Activated T-cell treated with anti-CD3 and anti-CD28 coated beads, Interleukin-2, amount 50 U/mL, for 4 hours (primary cell): ENCODE measurements at regions not wholly inside any gene's neighbourhood (a gene's known extent, or its start where the extent isn't known, plus 50 kb on each side); places are given as distances from the start of the nearest gene placed in this dataset.
A peak's percentile ranks its signal among the peaks of the same experiment; 100 is the strongest.

Source experiments
- ATAC-seq, 2 donors: fragments of 200-7000 bp; cut with Tn5 transposase; one replicate each; pipeline ENCODE4 v1.10.0; 2021
- DNase-seq: peaks from one replicate; pipeline ENCODE4 v3.0.0-alpha.2; 2020
- H3K27me3 Mint-ChIP-seq: one replicate; pipeline ENCODE4 v1.8.0; 2021; ENCODE audit warnings: low read depth, mixed read lengths
- H3K36me3 Mint-ChIP-seq: one replicate; pipeline ENCODE4 v1.8.0; 2022; ENCODE audit warnings: mixed read lengths; ENCODE audit not compliant: insufficient read depth
- H3K4me1 Mint-ChIP-seq: one replicate; pipeline ENCODE4 v1.8.0; 2021; ENCODE audit warnings: low read depth, mixed read lengths
- H3K4me3 Mint-ChIP-seq: one replicate; pipeline ENCODE4 v1.8.0; 2021; ENCODE audit warnings: mild to moderate bottlenecking, moderate library complexity, mixed read lengths
- H3K9me3 Mint-ChIP-seq: one replicate; pipeline ENCODE4 v1.8.0; 2021; ENCODE audit warnings: mixed read lengths

DNA sequence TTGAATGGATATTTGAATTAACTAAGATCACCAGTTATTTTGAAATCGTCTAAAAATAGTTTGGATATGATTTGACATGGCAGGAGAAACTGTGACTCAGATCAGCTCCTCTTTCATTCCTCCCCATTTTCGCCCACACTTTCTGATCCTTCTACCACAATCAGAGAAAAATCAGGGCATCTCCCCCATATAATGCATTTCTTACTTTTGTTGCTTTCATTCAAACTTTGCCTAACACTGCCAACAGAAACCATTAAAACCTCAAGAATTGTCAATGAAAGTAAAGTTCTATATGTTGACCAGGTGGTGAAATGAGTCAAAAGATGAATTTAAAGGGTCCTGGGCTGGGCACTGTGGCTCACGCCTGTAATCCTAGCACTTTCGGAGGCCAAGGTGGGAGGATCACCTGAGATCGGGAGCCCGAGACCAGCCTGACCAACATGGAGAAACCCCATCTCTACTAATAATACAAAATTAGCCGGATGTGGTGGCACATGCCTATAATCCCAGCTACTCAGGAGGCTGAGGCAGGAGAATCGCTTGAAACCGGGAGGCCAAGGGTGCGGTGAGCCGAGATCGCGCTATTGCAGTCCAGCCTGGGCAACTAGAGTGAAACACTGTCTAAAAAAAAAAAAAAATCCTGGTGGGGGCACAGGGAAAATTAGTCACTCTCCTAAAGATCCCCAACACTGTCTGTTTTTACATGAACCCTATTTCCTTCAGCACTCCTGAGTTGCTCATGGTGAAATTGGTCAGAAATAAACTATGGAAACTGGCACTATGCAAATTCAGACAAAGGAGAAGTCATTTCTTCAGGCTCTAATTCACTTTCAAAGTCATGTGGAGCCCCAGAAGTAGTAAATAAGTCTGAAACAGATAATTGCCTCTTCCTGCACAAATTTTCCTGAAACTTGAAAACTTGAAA lies 122.8 kb upstream of the NOCT start:
- Mint-ChIP-seq H3K27me3 (peaks cover 5% of the 10 kb centered on the region), H3K4me1 (no peaks in the 10 kb centered on the region), H3K9me3 (no peaks in the 10 kb centered on the region), H3K4me3 (no peak overlapping the region), H3K36me3 (no peaks in the 10 kb centered on the region)
- ATAC-seq (no peak), DNase-seq (no peak)

DNA sequence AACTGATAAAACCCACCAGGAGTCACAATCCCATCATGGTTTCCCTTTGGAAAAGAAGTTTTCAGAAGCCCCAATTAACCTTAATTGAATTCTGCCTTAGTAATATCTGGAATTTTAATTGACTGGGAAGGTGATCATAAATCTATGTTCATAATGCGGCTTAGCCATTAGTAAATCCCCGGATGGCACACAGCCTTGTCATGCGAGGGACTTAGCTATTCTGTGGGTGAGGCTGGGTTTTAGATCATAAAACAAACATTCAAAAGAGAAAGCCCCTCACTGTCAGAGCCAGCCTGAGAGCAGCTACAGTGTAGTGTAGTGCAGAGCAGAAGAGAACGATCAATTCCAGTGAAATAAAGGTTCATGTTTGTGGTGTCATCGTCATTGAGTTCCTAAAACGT lies 124.0 kb upstream of the NOCT start:
- Mint-ChIP-seq H3K36me3 (no peaks in the 10 kb centered on the region), H3K9me3 (no peaks in the 10 kb centered on the region), H3K4me3 (no peak overlapping the region), H3K4me1 (no peaks in the 10 kb centered on the region), H3K27me3 (peaks cover 10% of the 10 kb centered on the region)
- ATAC-seq (no peak), DNase-seq (no peak)

DNA sequence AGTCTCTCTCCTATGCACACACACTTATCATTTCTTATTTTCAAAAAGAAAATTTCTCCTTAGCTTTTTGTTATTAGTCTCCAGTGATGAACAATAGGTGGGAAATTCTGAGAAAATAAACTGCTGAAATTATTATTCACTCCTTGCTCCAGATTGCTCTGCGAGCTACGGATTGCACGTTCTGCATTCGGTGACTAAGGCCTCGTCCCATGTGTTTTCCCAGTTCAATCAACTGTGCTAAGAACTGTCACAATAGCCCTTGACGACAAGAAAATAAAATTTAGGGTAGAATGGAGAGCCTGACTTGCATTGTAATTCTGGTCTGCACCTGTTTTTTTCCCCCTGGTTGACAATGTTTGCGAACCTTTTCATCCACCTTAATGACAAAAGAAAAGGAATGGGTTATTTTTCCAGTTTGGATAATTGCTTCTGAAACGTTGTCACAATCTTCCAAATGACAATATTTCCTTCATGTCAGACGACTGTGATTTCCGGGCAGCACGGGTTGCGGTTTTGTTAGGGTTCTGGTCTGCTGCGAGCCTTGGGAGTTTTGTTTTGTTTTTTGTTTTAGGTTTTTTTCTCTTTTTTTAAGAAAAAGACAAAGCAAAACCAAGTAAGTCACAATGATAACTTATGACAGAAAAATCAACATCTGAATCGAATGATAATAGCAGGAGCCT lies 124.5 kb upstream of the NOCT start:
- Mint-ChIP-seq H3K9me3 (no peaks in the 10 kb centered on the region), H3K4me1 (no peaks in the 10 kb centered on the region), H3K27me3 (peaks cover 10% of the 10 kb centered on the region), H3K4me3 (no peak overlapping the region), H3K36me3 (no peaks in the 10 kb centered on the region)
- ATAC-seq (no peak), DNase-seq (no peak)

DNA sequence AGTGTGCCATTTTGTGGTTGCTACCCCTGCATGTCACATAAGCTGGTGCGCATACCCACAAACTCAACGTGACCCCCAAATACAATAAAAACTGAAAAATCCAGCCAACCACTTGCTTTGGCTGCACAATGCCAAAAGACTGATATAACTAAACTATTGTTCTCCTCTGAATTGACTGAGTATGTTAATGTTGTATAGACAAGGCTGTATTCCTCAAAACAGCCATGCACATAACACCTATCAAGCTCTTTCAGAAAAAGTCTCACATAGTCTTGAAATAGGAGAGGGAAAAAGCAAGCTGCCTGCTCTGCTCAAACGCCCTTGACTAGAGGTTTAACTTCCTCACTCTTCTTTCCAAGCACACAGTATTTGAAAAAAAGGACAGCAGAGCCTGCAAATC lies 126.4 kb upstream of the NOCT start:
- DNase-seq (no peak), ATAC-seq (no peak)
- Mint-ChIP-seq H3K9me3 (no peaks in the 10 kb centered on the region), H3K4me1 (no peaks in the 10 kb centered on the region), H3K27me3 (peaks cover 10% of the 10 kb centered on the region), H3K36me3 (no peaks in the 10 kb centered on the region), H3K4me3 (no peak overlapping the region)

DNA sequence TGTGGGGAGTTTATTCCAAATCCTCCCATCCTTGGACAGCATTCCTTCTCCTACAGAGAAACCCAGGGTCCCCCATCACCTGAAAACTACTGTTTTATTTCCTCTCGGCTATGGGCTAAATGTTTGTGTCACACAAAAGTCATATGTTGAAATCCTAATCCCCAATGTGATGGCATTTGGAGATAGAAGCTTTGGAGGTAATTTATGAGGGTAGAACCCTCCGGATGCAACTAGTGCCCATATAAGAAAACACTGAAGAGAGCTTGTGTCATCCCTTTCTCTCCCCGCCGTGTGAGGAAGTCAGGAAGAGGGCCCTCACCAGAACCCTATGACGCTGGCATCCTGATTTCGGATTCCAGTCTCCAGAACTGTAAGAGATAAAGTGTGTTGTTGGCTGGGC lies 127.8 kb upstream of the NOCT start:
- ATAC-seq (no peak), DNase-seq (no peak)
- H3K4me1 Mint-ChIP-seq = no peaks in the 10 kb centered on the region
- H3K9me3 Mint-ChIP-seq = no peaks in the 10 kb centered on the region
- no peaks in the 10 kb centered on the region for H3K36me3 Mint-ChIP-seq
- peaks cover 10% of the 10 kb centered on the region for H3K27me3 Mint-ChIP-seq
- H3K4me3 Mint-ChIP-seq = no peak overlapping the region

DNA sequence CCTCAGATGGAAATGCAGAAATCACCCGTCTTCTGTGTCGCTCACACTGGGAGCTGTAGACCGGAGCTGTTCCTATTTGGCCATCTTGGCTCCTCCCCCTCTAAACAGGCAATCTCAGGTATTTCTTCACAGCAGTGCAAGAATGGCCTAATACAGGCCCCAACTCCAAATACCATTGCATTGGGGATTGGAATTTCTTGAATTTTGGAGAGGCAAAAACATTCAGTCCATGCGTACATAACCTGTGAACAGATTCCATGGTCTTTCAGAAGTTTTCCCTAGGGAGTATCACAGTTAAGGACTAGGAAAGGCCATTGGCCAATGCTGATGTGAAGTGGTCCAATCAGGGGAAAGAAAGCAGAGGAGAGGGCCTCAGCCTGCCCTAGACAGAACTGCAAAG lies 128.2 kb upstream of the NOCT start:
- ATAC-seq (no peak), DNase-seq (no peak)
- no peaks in the 10 kb centered on the region for H3K9me3 Mint-ChIP-seq
- H3K4me3 Mint-ChIP-seq = no peak overlapping the region
- H3K4me1 Mint-ChIP-seq = no peaks in the 10 kb centered on the region
- no peaks in the 10 kb centered on the region for H3K36me3 Mint-ChIP-seq
- peaks cover 10% of the 10 kb centered on the region for H3K27me3 Mint-ChIP-seq

DNA sequence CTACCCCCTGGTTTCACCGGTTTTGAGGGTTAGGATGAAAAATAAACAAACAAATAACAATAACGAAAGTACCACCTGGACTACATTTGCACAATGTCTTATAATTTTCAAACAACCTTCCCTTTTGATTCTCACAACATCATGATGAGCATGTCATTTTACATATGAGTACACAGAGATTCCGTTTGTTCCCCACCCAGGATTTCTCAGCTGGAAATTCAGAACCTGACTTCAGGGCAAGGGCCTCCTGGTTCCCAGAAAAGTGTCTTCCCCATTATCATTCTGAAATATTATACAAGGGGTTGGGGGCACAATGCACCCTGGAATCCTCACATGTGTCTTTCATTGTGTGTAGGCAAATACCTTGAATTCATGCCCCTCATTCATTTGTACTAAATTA lies 135.8 kb upstream of the NOCT start:
- Mint-ChIP-seq H3K36me3 (no peaks in the 10 kb centered on the region), H3K27me3 (peaks cover 3% of the 10 kb centered on the region), H3K9me3 (peaks cover 6% of the 10 kb centered on the region), H3K4me3 (no peak overlapping the region), H3K4me1 (no peaks in the 10 kb centered on the region)
- no peak for DNase-seq
- no peak for ATAC-seq

DNA sequence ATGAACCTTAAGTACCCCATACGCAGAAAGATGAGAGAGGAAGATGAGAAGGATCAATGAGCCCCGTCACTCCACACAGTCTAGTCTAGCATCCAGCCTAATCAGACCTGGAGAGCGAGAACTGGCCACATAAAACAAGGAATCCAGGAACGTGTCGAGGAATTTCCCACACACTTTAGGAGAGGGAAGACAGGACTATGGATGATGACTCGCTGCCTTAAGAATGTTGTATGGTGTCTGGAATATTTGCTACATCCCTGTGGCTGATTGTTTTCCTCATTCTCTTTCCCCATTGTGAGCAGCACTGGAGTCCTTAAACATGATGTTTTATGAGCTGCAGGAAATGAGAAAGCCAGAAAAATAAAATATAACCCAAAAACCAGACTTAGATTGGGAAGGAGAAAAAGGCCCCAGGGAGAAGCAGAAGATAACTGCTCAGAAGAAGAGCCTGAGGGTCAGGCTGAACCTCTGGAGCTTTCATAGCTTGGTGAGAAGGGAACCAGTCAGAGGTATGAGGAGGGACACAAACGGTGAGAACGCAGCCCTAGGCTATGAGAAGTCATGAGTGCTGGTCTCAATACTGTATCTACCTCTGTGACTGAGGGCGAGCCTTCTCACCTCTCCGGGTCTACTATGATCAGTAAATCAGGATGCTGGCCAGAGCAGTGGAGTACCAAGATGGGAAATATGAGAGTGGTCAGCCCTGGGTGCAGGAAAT lies 139.5 kb upstream of the NOCT start:
- H3K36me3 Mint-ChIP-seq = no peaks in the 10 kb centered on the region
- H3K4me1 Mint-ChIP-seq = no peaks in the 10 kb centered on the region
- peaks cover 6% of the 10 kb centered on the region for H3K9me3 Mint-ChIP-seq
- DNase-seq (no peak), ATAC-seq (no peak)
- H3K4me3 Mint-ChIP-seq = no peak overlapping the region
- peaks cover 16% of the 10 kb centered on the region for H3K27me3 Mint-ChIP-seq

DNA sequence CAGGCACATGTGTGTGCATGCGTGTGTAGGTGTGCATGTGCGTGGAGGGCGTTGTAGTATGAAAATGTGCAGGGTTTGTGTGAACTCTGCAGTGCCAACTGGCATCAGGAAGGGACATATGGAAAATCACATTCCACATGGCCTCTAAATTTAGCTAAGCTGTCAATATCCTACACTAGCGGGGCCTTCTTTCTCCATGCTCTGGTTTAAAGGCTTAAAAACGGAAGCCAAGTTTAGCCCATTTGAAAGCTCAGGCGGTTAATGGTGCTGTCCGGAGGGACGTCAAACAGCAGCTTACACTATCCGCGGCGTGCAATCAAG lies 144.1 kb upstream of the NOCT start:
- Mint-ChIP-seq H3K27me3 (peaks cover 14% of the 10 kb centered on the region), H3K4me1 (no peaks in the 10 kb centered on the region), H3K36me3 (no peaks in the 10 kb centered on the region), H3K9me3 (no peaks in the 10 kb centered on the region), H3K4me3 (no peak overlapping the region)
- DNase-seq = no peak
- ATAC-seq = no peak

DNA sequence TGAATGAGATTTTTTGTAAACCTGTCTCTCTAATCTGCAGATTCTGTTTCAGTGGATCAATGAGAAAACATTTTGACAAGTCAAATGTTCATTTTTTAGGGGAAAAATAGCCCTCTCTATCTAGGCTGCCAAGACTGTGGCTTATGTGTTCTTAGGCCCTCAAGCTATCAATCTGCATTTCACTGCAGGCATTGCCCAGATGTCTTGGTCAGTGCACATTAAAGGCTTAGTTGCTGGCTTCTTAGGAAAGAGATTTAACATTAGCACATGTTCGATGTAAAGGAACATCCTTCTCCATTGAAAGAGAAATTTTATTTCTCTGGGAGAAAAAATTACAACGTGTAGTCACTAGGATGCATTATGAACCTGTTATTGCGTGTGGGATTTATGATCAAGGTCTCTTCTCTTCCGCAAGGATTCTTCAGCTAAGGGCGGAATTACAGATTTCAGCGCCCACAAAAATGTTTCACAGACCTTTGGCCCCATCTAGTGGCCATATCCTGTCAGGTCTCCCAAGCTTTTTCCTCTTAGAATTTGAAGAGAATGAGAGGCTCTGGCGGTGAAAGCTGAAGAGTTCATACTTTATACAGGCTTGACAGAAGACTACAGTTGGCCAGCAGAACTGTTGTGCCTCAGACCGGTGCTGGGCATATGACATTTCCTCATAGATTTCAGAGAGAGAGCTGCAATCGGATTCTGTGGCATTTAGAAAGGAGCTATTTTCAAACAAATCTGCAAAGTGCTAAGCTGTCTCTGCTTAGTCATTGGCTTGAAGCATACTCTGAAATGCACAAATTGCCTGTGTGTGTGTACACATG lies 144.6 kb upstream of the NOCT start:
- Mint-ChIP-seq H3K36me3 (no peaks in the 10 kb centered on the region), H3K9me3 (no peaks in the 10 kb centered on the region), H3K27me3 (peaks cover 14% of the 10 kb centered on the region), H3K4me1 (no peaks in the 10 kb centered on the region), H3K4me3 (no peak overlapping the region)
- DNase-seq (peak; percentile 20), ATAC-seq (peak in 1 of 2 donors; percentile 46)

DNA sequence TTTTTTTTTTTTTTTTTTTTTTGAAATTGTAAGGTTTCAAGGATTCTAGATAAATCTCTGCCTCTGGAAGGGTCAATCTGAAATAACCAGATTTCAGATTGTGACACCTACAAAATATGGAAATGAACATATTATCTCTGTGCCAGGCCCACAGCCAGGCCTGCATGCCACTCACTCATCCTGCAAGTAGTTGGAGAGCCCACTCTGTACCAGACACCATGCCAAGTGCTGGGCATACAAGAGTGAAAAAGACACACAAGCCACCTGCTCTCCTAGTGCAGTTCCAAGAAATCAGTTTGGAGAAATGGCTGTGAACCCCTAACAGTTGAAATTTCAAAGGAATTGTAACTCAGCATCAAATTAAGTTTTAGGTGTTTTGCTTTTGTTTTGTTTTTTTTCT lies 145.9 kb upstream of the NOCT start:
- H3K27me3 Mint-ChIP-seq = peaks cover 14% of the 10 kb centered on the region
- DNase-seq = no peak
- H3K36me3 Mint-ChIP-seq = no peaks in the 10 kb centered on the region
- H3K9me3 Mint-ChIP-seq = no peaks in the 10 kb centered on the region
- no peak for ATAC-seq
- no peaks in the 10 kb centered on the region for H3K4me1 Mint-ChIP-seq
- no peak overlapping the region for H3K4me3 Mint-ChIP-seq

DNA sequence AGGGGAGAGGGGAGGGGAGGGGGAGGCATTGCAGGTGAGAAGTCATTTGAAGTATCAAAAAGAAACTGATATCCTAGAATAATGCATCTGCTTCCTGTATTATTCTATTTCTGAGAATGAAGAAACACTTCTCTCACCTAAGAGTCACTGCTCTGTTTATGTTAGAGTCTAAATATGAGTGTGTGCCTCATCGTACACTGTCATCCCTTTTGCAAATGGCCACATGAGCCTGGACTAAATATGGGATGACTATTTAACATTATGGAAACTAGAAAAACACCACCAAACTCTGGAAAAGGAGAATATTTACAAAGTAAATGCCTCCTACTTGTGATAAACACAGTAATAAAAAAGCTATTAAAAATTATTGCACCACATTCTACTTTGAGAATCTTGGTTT lies 146.4 kb upstream of the NOCT start:
- H3K36me3 Mint-ChIP-seq = no peaks in the 10 kb centered on the region
- H3K9me3 Mint-ChIP-seq = no peaks in the 10 kb centered on the region

DNA sequence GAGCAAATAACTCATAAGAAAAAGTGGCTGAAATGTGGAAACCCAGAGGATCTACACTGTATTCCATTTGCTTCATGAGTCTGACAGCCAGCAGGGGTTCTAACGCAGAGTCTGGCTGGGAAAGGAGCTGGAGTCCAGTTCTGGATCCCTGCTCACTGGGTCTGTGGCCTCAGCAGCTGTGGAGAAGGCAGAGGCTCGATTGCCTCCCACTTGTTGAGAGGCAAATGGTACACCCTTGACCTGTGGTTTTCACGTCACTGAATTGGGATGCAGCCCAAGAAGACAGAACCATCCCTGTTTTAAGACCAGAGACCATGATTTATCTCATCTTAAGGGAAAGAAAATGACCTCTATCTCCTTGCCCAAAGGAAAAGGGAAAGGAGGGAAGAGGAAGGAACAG lies 147.0 kb upstream of the NOCT start:
- DNase-seq (no peak), ATAC-seq (no peak)
- Mint-ChIP-seq H3K36me3 (no peaks in the 10 kb centered on the region), H3K4me1 (no peaks in the 10 kb centered on the region), H3K9me3 (no peaks in the 10 kb centered on the region), H3K27me3 (peaks cover 12% of the 10 kb centered on the region), H3K4me3 (no peak overlapping the region)

More for the DNA sequence above, 146.4 kb upstream of the NOCT start:
- no peaks in the 10 kb centered on the region for H3K4me1 Mint-ChIP-seq
- no peak overlapping the region for H3K4me3 Mint-ChIP-seq
- peaks cover 14% of the 10 kb centered on the region for H3K27me3 Mint-ChIP-seq
- DNase-seq = no peak
- no peak for ATAC-seq

DNA sequence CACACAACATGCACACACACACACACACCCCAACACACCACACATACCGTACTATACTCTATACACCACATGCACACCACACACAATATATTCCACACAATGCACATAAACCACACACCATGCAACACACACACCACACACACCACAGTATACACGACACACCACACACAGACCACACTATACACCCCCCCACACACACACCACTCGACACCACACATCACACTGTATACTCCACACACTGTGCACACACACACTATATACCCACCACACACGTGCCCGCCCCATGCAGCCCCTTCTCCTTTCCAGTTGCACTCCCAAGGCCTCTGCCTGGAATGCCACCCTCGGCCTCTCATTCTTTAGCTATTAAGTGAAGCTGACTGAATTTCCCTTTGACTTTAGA lies 148.2 kb upstream of the NOCT start:
- no peaks in the 10 kb centered on the region for H3K36me3 Mint-ChIP-seq
- H3K4me1 Mint-ChIP-seq = no peaks in the 10 kb centered on the region
- no peaks in the 10 kb centered on the region for H3K9me3 Mint-ChIP-seq
- DNase-seq = no peak
- peaks cover 10% of the 10 kb centered on the region for H3K27me3 Mint-ChIP-seq
- no peak overlapping the region for H3K4me3 Mint-ChIP-seq
- ATAC-seq = no peak
